GM11168 (cell line): ENCODE measurements at regions not wholly inside any gene's neighbourhood (a gene's known extent, or its start where the extent isn't known, plus 50 kb on each side); places are given as distances from the start of the nearest gene placed in this dataset.
"Not testable (repeated sequence)": the region's sequence is repeated elsewhere in the genome, so short reads cannot be mapped to it uniquely, and the experiment has no call there.

Experiments
- in situ Hi-C: fragments of 300-500 bp; cut with MboI; formaldehyde crosslinking; loops from one replicate; pipeline ENCODE4 v1.12.0; 2022; ENCODE audit warnings: low sequenced_read_pairs; ENCODE audit not compliant: unreplicated experiment

GRCh38 chr21:27916326-27916725 lies 949.4 kb upstream of the ADAMTS5 start:
- in situ Hi-C loops: not testable (repeated sequence)

GRCh38 chr21:27912133-27912532 lies 945.2 kb upstream of the ADAMTS5 start:
- in situ Hi-C loops: not testable (repeated sequence)

- in situ Hi-C loops: not testable (repeated sequence)
These were observed 942.6 kb upstream of the ADAMTS5 start for GRCh38 chr21:27909487-27909886.

- in situ Hi-C loops: not testable (repeated sequence)
These were observed 941.9 kb upstream of the ADAMTS5 start for GRCh38 chr21:27908816-27909215.

- in situ Hi-C loops: not testable (repeated sequence)
These were observed 936.0 kb upstream of the ADAMTS5 start for GRCh38 chr21:27902904-27903303.

- in situ Hi-C loops: not testable (repeated sequence)
These were observed 926.7 kb upstream of the ADAMTS5 start for GRCh38 chr21:27893619-27894018.

GRCh38 chr21:27891495-27891894 lies 924.6 kb upstream of the ADAMTS5 start:
- in situ Hi-C loops: not testable (repeated sequence)

- in situ Hi-C loops: not testable (repeated sequence)
These were observed 921.0 kb upstream of the ADAMTS5 start for GRCh38 chr21:27887808-27888455.

- in situ Hi-C loops: no loop called here
These were observed 918.4 kb upstream of the ADAMTS5 start for GRCh38 chr21:27885296-27885711.

- in situ Hi-C loops: not testable (repeated sequence)
These were observed 914.4 kb upstream of the ADAMTS5 start for GRCh38 chr21:27881331-27881730.

- in situ Hi-C loops: not testable (repeated sequence)
These were observed 905.5 kb upstream of the ADAMTS5 start for GRCh38 chr21:27872411-27872810.

GRCh38 chr21:27870755-27871154 lies 903.9 kb upstream of the ADAMTS5 start:
- in situ Hi-C loops: not testable (repeated sequence)

GRCh38 chr21:27860314-27860955 lies 893.5 kb upstream of the ADAMTS5 start:
- in situ Hi-C loops: not testable (repeated sequence)

- in situ Hi-C loops: not testable (repeated sequence)
These were observed 891.4 kb upstream of the ADAMTS5 start for GRCh38 chr21:27858053-27858825.

GRCh38 chr21:27856988-27857387 lies 890.1 kb upstream of the ADAMTS5 start:
- in situ Hi-C loops: not testable (repeated sequence)

- in situ Hi-C loops: no loop called here
These were observed 874.3 kb upstream of the ADAMTS5 start for GRCh38 chr21:27841084-27841672.

GRCh38 chr21:27840262-27840661 lies 873.4 kb upstream of the ADAMTS5 start:
- in situ Hi-C loops: no loop called here

GRCh38 chr21:27839512-27840115 lies 872.7 kb upstream of the ADAMTS5 start:
- in situ Hi-C loops: no loop called here

GRCh38 chr21:27838573-27838972 lies 871.7 kb upstream of the ADAMTS5 start:
- in situ Hi-C loops: no loop called here

- in situ Hi-C loops: no loop called here
These were observed 871.0 kb upstream of the ADAMTS5 start for GRCh38 chr21:27837936-27838335.
